NOMO-1 treated with DMSO at 0.1 percent for 48 hours (cell line): ENCODE measurements at regions not wholly inside any gene's neighbourhood (a gene's known extent, or its start where the extent isn't known, plus 50 kb on each side); places are given as distances from the start of the nearest gene placed in this dataset.

ENCODE experiments used
- DNase-seq: peaks from one replicate; lab custom pipeline; 2025; ENCODE audit not compliant: unreplicated experiment; lab: John Stamatoyannopoulos, UW

GRCh38 chr3:73680391-73681095, 55.8 kb upstream of the PDZRN3 start:
- DNase-seq = no peak

- no peak for DNase-seq
Measured at GRCh38 chr3:73677336-73678024, 52.7 kb upstream of the PDZRN3 start.
